ENCODE measurements at regions not wholly inside any gene's neighbourhood (a gene's known extent, or its start where the extent isn't known, plus 50 kb on each side); places are given as distances from the start of the nearest gene placed in this dataset.
A peak's percentile ranks its signal among the peaks of the same experiment; 100 is the strongest.
"Not testable (repeated sequence)": the region's sequence is repeated elsewhere in the genome, so short reads cannot be mapped to it uniquely, and the experiment has no call there.

DNA sequence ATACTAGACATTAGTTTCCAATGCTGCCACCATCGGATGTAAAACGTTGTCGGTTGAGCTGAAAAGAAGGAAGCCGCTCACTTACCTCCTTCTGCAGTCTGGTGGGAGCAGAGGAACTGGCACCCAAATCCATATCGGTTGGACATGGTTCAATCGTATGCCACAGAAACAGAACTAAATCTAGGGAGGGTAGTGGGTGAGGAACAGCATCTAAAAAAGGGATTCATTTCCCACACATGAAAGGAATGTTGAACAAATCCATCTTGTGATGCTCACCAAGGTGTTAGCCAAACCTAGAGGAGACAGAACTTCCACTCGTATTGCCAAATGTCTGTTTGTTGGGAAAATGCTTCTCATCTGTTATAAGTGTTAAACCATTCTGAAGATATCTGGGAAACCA lies 532.7 kb downstream of the NLGN4X start:
- DNase-seq: no peak

DNA sequence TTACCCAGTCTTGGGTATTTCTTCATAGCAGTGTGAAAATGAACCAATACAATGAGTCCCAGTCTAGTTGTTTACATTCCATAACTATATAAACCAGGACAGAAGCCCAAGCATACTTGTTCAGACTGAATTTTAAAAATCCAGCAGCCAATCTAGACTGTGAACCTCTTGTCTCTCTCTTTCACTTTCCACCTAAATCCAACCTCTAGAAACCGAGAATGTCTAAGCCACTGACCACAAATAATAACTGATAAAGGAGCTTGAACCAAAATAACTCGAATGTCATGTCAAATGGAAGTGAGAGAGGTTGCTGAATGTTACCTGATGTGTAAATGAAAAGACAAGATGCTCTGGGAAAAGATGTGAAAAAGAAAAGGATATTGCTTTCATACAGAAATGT lies 544.7 kb downstream of the NLGN4X start:
- no peak for DNase-seq

GRCh38 chrX:5681159-5681558 lies 547.5 kb downstream of the NLGN4X start:
- peak; percentile 34 for DNase-seq

- no peak for DNase-seq
Observed at GRCh38 chrX:5674036-5674435, 554.6 kb downstream of the NLGN4X start.

DNA sequence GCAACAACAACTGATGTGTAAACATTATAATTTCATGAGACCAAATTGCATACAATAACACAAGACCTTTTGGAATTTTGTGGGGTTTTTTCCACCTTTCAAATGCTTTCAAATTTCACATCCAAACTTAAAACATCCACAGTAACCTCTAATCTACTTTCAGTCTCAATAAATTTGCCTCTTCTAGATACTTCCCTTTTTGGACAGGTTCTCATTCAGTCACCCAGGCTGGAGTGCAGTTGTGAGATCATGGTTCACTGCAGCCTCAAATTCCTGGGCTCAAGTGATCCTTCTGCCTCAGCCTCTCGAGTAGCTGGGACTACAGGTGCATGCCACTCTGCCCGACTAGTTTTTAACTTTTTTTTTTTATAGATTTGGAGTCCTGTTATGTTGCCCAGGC lies 556.6 kb downstream of the NLGN4X start:
- DNase-seq: no peak

DNA sequence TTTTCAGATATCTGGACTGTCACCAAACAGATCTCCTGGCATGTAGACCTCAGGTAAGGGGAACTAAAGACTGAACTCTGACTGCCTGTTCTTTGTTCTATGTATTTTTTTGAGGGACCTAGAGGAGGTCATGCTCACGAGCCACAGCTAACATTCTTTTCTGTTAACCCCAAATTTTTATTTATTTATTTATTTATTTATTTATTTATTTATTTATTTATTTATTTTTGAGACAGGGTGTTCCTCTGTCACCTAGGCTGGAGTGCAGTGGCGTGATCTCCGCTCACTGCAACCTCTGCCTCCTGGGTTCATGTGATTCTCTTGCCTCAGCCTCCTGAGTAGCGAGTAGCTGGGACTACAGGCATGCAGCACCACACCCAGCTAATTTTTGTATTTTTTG lies 562.0 kb downstream of the NLGN4X start:
- not testable (repeated sequence) for DNase-seq

- DNase-seq: no peak
Observed at GRCh38 chrX:5656544-5656943, 572.1 kb downstream of the NLGN4X start.

DNA sequence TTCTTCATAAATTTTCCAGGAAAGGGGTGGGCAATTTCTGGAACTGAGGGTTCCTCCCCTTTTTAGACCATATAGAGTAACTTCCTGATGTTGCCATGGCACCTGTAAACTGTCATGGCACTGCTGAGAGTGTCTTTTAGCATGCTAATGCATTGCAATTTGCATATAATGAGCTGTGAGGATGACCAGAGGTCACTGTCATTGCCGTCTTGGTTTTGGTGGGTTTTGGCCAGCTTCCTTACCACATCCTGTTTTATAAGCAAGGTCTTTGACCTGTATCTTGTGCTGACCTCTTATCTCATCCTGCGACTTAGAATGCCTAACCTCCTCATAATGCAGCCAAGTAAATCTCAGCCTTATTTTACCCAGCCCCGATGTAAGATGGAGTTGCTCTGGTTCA lies 577.8 kb downstream of the NLGN4X start:
- no peak for DNase-seq

GRCh38 chrX:5648941-5649568 lies 579.6 kb downstream of the NLGN4X start:
- no peak for DNase-seq

GRCh38 chrX:5646818-5647217 lies 581.8 kb downstream of the NLGN4X start:
- DNase-seq: no peak

DNA sequence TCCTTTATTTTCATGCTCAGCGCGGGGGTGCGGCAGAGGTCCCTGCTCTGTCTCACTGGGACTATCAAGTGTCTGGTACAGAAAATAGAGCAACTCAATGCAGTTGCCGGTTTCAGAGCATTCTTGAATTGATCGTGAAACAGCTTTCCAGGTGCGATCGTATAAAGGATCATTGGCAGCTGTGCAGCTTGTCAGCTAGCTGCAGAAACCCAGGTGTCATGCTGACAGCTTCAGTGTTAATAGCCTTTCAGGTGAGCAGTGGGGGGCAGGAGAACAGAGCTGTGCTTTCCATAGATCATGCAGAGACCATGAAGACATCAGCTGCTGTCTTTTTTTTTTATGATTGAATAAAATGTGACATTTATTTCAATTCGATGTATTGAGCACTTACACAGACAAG lies 583.9 kb downstream of the NLGN4X start:
- no peak for DNase-seq

DNA sequence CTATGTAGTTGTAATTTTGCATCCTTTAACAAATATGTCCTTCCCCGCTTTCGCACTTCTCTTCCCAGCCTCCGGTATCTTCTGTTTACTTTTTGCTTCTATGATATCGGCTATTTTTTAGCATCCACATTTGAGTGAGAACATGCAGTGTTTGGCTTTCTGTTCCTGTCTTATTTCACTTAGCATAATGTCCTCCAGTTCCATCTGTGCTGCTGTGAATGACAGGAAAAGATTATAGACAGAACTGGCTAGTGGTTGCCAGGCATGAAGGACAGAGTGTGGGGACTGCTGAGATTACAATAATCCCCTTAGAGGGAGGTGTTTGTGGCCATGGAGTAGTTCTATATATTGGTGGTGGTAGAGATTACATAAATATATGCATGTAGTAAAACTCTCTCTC lies 588.6 kb downstream of the NLGN4X start:
- DNase-seq: no peak

DNA sequence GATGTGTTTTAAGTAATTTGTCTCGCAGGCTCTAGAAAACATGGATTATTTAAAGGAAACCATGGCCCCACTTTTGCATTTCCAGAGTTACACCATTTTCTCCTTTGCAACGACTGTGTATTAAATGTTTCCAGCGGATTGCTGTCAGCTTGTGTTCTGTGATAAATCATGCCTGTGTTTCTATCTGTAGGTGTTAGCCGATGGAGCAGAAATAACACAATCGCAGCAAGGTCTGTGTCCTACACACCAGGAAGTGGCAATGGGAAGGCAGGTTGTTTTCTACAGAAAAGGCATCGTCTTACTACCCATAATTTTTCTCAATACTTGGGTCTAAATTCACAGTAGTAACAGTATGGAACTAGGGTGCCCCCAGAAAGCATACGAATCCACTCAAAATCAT lies 590.1 kb downstream of the NLGN4X start:
- no peak for DNase-seq

DNA sequence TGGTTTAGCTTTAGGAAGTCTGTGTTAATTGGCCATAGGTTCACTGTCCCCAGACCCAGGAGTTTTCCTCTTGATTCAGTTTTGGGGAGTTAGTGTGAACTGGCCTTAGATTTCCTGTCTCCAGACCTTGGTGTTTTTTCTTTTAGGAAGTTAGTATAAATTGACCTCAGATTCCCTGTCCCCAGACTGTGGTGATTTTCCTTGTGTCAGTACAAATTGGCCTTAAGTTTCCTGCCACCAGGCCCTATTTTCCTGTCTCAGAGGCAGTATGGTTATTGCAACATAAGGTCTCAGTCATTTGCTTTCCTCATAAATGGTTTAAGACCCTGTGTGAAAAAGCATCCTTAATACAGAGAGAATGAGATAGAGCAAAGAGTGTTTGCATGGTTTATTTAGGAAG lies 595.8 kb downstream of the NLGN4X start:
- DNase-seq: no peak

GRCh38 chrX:5632061-5632614 lies 596.5 kb downstream of the NLGN4X start:
- no peak for DNase-seq

DNA sequence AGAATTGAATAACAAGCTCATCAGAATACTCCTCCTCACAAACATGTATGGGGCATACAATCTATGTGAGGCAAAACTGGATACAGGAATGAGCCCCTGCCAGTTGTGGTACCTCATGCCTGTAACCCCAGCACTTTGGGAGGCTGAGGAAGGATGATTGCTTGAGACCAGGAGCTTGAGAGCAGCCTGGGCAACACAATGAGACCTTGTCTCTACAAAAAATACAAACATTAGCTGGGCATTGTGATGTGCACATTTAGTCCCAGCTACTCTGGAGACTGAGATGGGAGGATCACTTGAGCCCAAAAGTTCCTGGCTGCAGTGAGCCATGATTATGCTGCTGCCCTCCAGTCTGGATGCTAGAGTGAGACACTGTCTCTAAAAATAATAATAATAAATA lies 611.0 kb downstream of the NLGN4X start:
- no peak for DNase-seq

- DNase-seq: no peak
Observed at GRCh38 chrX:5595570-5595969, 633.1 kb downstream of the NLGN4X start.

GRCh38 chrX:5586726-5587125 lies 641.9 kb downstream of the NLGN4X start:
- DNase-seq: no peak

DNA sequence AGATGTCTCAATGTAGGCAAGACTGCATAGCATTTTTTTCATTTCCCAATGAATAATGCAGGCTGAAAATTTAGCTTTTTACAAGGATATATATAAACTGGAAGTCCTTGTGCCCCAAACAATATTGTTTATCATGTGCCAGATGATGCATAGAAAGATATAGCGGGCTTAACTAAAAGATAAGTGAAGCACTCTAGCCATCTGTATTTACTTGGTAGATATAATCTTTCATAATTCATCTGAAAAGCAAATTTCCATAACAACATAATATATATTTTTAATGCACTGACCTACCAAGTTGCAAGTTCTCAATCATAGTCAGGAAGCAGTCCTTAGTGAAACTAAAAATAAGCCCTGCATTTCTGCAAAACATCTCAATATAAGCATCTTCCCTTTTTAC lies 653.3 kb downstream of the NLGN4X start:
- DNase-seq: no peak

DNA sequence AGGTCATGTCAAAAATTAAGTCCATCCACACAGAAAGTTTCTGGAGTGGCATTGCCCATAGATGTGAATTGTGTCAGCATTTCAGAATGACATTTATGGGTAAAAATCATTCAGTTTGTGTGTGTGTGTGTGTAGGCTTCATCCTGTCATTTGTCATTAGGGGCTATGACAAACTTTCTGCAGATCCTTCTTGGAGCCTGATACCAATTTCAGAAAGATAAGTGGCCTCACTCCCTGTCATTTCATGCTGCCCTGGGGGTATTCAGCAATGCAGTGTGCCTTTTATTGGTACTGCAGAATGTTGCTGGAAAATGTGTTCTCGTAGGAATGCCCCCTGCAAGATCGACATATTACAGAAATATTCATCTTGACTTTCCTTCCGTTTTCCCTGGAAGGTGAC lies 659.7 kb downstream of the NLGN4X start:
- DNase-seq: no peak

DNA sequence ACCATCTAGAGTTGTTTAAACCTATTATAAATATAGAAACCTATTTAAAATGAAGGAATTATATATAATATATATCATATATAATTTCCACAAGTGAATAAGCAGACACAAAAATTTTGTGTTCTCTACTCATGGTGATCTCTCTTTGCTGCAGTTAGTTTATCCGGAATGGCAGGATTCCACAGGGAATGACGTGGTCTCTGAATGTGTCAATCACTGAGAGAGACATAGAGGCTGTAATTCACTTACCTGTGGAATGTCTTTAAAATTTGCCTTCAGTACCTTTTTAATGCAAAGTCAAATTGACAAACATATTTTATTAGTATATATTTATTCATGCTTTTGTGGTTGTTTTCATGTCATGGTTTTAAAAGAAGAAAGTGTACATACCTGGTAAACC lies 669.3 kb downstream of the NLGN4X start:
- no peak for DNase-seq

DNA sequence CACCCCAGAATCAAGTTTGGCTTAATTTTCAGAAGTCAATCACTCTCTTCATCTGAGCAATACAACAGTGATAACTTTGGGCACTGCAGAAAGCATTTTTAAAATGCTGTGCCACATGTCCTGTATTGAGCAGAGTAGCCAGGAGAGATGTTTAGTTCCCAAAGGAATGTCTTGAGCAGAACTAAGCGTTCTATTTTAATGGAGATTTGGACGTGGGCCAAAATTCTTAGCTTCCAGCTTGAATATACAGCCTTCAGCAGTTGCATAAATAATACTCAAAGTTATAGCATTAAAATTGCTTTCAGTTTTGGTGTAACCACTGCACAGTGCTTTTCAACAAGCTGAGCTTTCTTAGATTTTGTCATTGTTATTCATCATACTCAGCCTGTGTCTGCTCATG lies 679.2 kb downstream of the NLGN4X start:
- DNase-seq: no peak

DNA sequence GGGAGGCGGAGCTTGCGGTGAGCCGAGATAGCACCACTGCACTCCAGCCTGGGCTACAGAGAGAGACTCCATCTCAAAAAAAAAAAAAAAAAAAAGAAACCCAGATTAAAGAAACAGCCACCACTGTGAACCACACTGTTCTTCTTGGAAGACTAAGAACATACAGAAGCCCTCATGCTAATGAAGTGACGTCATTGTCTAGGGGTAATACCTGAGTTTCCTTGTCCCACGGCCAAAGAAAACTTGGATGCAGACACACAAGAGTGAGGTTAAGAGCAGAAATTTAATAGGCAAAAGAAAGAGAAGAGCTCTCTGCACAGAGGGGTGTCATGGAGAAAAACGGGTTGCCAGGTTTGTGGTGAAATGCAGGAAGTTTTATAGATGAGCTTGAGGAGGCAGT lies 691.6 kb downstream of the NLGN4X start:
- no peak for DNase-seq

GRCh38 chrX:5536261-5536660 lies 692.4 kb downstream of the NLGN4X start:
- DNase-seq: no peak

DNA sequence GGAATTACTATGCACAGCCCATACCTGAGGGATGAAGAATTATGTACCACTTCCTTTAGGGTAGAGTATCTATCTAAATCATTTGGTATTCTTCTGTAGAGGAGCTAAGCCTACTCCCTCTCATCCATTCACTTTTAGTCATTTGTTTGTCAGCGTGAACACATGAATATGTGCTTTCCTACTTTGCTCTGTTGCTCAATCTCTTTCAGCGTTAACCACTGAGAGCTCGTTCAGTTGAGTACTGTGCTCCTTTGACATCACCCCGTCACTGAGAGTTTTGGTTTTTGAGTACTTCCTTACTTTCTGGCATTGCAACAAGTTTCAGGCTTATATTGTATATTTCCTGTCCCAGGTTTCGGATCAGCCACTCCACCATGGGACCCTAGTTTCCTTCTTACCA lies 700.6 kb downstream of the NLGN4X start:
- DNase-seq: no peak
